ENCODE measurements at regions not wholly inside any gene's neighbourhood (a gene's known extent, or its start where the extent isn't known, plus 50 kb on each side); places are given as distances from the start of the nearest gene placed in this dataset.

DNA sequence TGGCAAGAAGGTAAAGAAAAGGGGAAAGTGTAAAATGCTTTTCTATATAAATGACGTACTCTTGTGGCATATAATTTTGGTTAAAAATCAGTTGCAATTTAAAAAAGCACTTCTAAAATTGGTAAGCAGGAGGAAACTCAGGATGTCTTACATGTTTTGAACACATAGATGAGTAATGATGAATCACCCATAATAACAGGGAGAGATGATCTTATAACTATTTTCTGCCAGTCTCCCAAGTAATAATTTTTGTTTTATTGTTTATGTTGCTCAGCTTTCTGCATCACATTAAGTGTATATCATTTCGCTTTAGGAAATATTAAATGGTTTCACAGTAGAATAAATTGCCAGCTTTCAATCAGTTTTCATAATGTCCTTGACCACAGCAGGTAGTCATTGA, 1430.7 kb upstream of the PCDH20 start:
- H3K4me3 ChIP-seq (ENCODE audit: low read depth, low read length) = no peak overlapping the region
- H3K9me3 ChIP-seq = no peaks in the 10 kb centered on the region

DNA sequence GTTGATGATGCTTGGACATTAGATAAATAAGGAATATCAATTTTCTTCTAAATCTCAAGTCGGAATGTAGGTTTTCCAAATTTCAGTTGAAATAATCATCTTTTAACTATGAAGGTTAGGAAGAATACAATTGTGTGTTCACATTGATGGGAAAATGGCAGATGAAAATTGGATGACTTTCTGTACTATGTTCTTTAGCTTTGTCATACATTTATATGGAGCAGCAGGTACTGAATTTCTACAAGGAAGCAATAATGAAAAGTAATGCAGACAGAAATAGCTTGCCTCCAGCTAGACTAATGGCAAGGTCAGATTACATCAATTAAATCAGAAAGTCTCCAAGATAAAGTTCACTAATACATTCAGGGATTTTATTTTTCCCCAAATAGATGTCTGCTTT, 1423.7 kb upstream of the PCDH20 start:
- TF ChIP-seq, protein P1, sequence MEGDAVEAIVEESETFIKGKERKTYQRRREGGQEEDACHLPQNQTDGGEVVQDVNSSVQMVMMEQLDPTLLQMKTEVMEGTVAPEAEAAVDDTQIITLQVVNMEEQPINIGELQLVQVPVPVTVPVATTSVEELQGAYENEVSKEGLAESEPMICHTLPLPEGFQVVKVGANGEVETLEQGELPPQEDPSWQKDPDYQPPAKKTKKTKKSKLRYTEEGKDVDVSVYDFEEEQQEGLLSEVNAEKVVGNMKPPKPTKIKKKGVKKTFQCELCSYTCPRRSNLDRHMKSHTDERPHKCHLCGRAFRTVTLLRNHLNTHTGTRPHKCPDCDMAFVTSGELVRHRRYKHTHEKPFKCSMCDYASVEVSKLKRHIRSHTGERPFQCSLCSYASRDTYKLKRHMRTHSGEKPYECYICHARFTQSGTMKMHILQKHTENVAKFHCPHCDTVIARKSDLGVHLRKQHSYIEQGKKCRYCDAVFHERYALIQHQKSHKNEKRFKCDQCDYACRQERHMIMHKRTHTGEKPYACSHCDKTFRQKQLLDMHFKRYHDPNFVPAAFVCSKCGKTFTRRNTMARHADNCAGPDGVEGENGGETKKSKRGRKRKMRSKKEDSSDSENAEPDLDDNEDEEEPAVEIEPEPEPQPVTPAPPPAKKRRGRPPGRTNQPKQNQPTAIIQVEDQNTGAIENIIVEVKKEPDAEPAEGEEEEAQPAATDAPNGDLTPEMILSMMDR (IDR thresholded peaks at IDR 0.05; ENCODE audit: low read depth, low read length) = no peak
- Histone ChIP-seq H3K9me3 (no peaks in the 10 kb centered on the region), H3K4me1 (peaks cover 8% of the 10 kb centered on the region; the same call in 1 of the 2 replicates), H3K4me3 (ENCODE audit: low read depth, low read length) (no peak overlapping the region), H3K36me3 (no peaks in the 10 kb centered on the region), H3K27me3 (no peaks in the 10 kb centered on the region)
- no peak for DNase-seq

More for the DNA sequence above, 1430.7 kb upstream of the PCDH20 start:
- TF ChIP-seq, protein P1 (IDR thresholded peaks at IDR 0.05; ENCODE audit: low read depth, low read length) = no peak
- H3K27me3 ChIP-seq = no peaks in the 10 kb centered on the region
- H3K36me3 ChIP-seq = no peaks in the 10 kb centered on the region
- DNase-seq = no peak
- H3K4me1 ChIP-seq = peaks cover 2% of the 10 kb centered on the region; the same call in 1 of the 2 replicates

DNA sequence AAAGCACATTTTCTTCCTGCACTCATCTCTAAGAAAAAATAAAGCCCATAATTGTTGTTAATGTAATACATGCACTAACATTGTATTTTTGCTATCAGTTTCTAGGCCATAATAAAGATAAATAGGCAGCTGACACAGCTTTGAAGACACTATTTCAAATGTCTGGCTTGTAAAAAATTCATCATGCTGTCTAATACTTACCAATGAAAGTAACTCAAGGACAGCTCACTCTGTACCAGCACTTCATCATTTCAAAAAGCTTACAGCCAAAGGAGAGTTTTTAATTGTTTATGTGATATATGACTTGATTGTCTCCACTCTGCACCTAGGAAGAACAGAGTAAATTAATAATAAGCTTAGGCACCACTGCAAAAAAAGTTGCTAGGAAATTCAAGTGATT, 1423.3 kb upstream of the PCDH20 start:
- Histone ChIP-seq H3K4me3 (ENCODE audit: low read depth, low read length) (no peak overlapping the region), H3K27me3 (no peaks in the 10 kb centered on the region), H3K4me1 (peaks cover 8% of the 10 kb centered on the region; the same call in 1 of the 2 replicates), H3K36me3 (no peaks in the 10 kb centered on the region), H3K9me3 (no peaks in the 10 kb centered on the region; the same call in 1 of the 2 replicates)
- no peak for DNase-seq
- TF ChIP-seq, protein P1 (IDR thresholded peaks at IDR 0.05; ENCODE audit: low read depth, low read length) = no peak

DNA sequence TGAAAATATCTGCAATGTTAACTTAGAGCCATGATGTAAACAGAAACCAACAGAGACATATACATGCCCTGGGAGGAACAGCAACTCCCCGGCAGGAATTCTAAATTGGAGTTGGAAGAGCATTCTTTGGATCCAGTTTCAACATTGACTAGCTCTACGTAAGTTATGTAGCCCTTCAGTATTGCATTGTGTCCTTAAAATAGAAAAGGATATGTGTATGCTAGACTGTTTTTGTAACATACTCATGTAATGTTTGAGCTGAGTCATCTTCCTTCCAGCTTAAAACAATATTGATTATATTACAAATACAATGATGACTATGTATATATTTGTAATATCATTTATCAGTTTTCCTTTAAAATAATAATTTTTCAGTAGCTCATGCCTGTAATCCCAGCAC, 1422.2 kb upstream of the PCDH20 start:
- Histone ChIP-seq H3K27me3 (no peaks in the 10 kb centered on the region), H3K4me1 (peaks cover 8% of the 10 kb centered on the region; the same call in 1 of the 2 replicates), H3K4me3 (ENCODE audit: low read depth, low read length) (no peak overlapping the region), H3K9me3 (no peaks in the 10 kb centered on the region; the same call in 1 of the 2 replicates), H3K36me3 (no peaks in the 10 kb centered on the region)
- TF ChIP-seq, protein P1 (IDR thresholded peaks at IDR 0.05; ENCODE audit: low read depth, low read length) = no peak
- DNase-seq = no peak

DNA sequence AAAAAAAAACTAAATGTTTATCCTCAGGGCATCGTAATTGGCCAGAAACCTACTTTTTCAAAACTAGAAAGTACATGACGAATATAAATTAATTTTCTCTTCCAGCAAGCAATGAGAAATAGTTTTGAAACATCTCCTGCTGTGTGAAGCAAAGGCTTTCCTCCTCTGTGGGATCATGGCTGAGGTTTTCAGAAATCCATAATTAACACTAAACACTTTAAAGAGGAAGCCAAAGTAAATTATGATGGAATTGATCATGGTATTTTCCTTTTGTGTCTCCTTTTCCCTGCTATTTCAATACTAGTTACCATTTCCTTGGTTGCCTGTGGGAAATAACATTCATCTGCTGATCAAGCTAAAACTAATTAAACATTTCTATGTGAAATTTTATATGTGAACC, 1413.8 kb upstream of the PCDH20 start:
- no peak for DNase-seq
- H3K9me3 ChIP-seq = no peaks in the 10 kb centered on the region; the same call in 1 of the 2 replicates

DNA sequence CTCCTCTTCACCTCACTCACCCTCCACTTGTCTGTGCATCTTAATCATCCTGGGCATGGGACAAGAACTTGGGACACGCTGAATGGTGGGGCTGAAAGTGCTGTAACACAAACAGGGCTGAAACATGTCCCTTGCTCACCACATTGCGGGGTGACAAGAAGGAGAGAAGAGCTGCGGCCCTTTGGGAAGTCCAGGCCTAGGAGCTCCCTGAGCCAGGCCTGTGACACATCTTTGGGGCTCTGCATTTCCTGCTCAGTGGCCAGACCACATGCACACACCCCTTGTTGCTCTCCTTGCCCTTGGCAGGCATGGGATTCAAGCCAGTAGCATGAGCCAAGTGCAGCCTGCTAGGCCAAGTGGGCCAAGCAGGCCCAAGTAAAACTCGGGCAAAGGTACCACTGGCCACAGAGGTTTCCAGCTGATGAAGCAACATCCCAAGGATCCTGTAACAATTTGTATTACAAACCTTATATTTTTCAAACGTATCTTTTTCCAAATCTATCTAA, 1384.3 kb upstream of the PCDH20 start:
- Histone ChIP-seq H3K27me3 (no peaks in the 10 kb centered on the region), H3K4me3 (ENCODE audit: low read depth, low read length) (no peak overlapping the region)

More for the DNA sequence above, 1413.8 kb upstream of the PCDH20 start:
- no peaks in the 10 kb centered on the region for H3K4me1 ChIP-seq
- H3K27me3 ChIP-seq = no peaks in the 10 kb centered on the region
- no peaks in the 10 kb centered on the region for H3K36me3 ChIP-seq
- TF ChIP-seq, protein P1 (IDR thresholded peaks at IDR 0.05; ENCODE audit: low read depth, low read length) = no peak
- no peak overlapping the region for H3K4me3 ChIP-seq (ENCODE audit: low read depth, low read length)

More for the DNA sequence above, 1384.3 kb upstream of the PCDH20 start:
- no peak for DNase-seq
- H3K4me1 ChIP-seq = peaks cover 3% of the 10 kb centered on the region; the same call in 1 of the 2 replicates
- no peaks in the 10 kb centered on the region for H3K36me3 ChIP-seq
- H3K9me3 ChIP-seq = no peaks in the 10 kb centered on the region
- TF ChIP-seq, protein P1 (IDR thresholded peaks at IDR 0.05; ENCODE audit: low read depth, low read length) = no peak

All from BE2C (cell line).